Caco-2 (cell line): ENCODE measurements at regions not wholly inside any gene's neighbourhood (a gene's known extent, or its start where the extent isn't known, plus 50 kb on each side); places are given as distances from the start of the nearest gene placed in this dataset.

Experiments used
- BruUV-seq: library from RNA; stranded (reverse); fragments of 400-500 nt; replicated peaks from 2 replicates; lab custom pipeline; 2021; lab: Mats Ljungman, UMichigan
- CTCF ChIA-PET: fragments of 300-600 bp; sonication (Branson Sonifier 250); formaldehyde crosslinking; loops from one replicate; lab custom pipeline; 2022; ENCODE audit warnings: antibody characterized with exemption; lab: Charles Lee
- POLR2A ChIA-PET: fragments of 300-600 bp; sonication (Branson Sonifier 250); formaldehyde crosslinking; loops from one replicate; lab custom pipeline; 2022; ENCODE audit warnings: antibody characterized with exemption; lab: Charles Lee
- DNase-seq, 2 experiments: peaks; one replicate each; pipeline versions ENCODE4 v3.0.0 to v3.0.0-alpha.2; 2020 to 2022
- H3K27me3 ChIP-seq: replicated peaks from 2 replicates; pipeline ENCODE4 v1.6.0; 2011; ENCODE audit warnings: low read length; ENCODE audit not compliant: control insufficient read depth, insufficient read depth
- H3K36me3 ChIP-seq: 2 replicates; pipeline ENCODE4 v1.5.1; 2011; ENCODE audit warnings: low read length; ENCODE audit not compliant: control insufficient read depth, insufficient read depth
- H3K4me1 ChIP-seq: fragments of 250-450 bp; sonication (Bioruptor Pico); 2 replicates; pipeline ENCODE4 v1.5.1; 2020; ENCODE audit warnings: mild to moderate bottlenecking
- H3K4me3 ChIP-seq: 2 replicates; pipeline ENCODE4 v1.5.1; 2011; ENCODE audit warnings: low read depth, mild to moderate bottlenecking, control low read depth, low read length
- H3K9me3 ChIP-seq: fragments of 250-450 bp; sonication (Bioruptor Pico); 2 replicates; pipeline ENCODE4 v1.5.1; 2020; ENCODE audit warnings: mild to moderate bottlenecking, moderate library complexity
- H3K27ac Mint-ChIP-seq: one replicate; pipeline ENCODE4 v1.8.0; 2022; ENCODE audit warnings: mixed read lengths; ENCODE audit not compliant: unreplicated experiment
- H3K27me3 Mint-ChIP-seq: one replicate; pipeline ENCODE4 v1.8.0; 2022; ENCODE audit warnings: mixed read lengths; ENCODE audit not compliant: insufficient read depth, unreplicated experiment
- H3K36me3 Mint-ChIP-seq: one replicate; pipeline ENCODE4 v1.8.0; 2022; ENCODE audit warnings: mild to moderate bottlenecking, mixed read lengths; ENCODE audit not compliant: insufficient read depth, unreplicated experiment
- H3K4me1 Mint-ChIP-seq: one replicate; pipeline ENCODE4 v1.8.0; 2022; ENCODE audit warnings: low read depth, mixed read lengths; ENCODE audit not compliant: unreplicated experiment
- H3K4me3 Mint-ChIP-seq: one replicate; pipeline ENCODE4 v1.8.0; 2022; ENCODE audit warnings: mild to moderate bottlenecking, moderate library complexity, mixed read lengths; ENCODE audit not compliant: unreplicated experiment
- H3K9me3 Mint-ChIP-seq: one replicate; pipeline ENCODE4 v1.8.0; 2022; ENCODE audit warnings: mixed read lengths; ENCODE audit not compliant: unreplicated experiment
- intact Hi-C: fragments of 100-400 bp; cut with micrococcal nuclease; formaldehyde crosslinking; loops from one replicate; pipeline ENCODE4 v1.10.0; 2022; ENCODE audit not compliant: unreplicated experiment
- TF ChIP-seq, protein P1 (sequence below), 2 experiments: fragments of 200-600 bp in 1 of 2; IDR thresholded peaks; 1 replicate in 1 of 2; 2 replicates in 1 of 2; pipeline versions ENCODE4 v1.5.1 to v1.8.0; 2011 to 2022; ENCODE audit warnings: antibody characterized with exemption in 1 of 2, control low read depth in 1 of 2, inconsistent platforms in 1 of 2, low read depth in 1 of 2, low read length in 1 of 2, mild to moderate bottlenecking in 1 of 2, moderate library complexity in 1 of 2; ENCODE audit not compliant: insufficient read depth in 1 of 2, severe bottlenecking in 1 of 2, unreplicated experiment in 1 of 2

DNA sequence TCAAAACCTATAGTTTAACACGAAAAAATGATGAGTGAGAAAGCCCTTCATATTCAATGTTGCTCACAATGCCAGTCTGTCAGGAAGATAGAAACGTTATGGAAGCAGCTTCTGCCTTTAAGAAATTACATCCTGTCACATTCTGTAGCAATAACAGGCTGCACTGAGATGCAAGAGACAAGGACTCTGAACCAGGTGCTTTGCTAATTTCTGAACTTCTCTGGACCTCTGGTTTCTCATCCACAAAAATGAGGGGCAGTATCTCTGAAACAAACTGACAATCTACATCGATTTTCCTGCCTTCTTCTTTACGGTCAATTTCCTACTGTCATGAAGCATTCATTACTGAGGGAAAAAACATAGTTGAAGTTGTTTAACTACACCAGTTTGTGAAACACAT, 234.0 kb downstream of the SNX13 start:
- Mint-ChIP-seq H3K4me1 (no peaks in the 10 kb centered on the region), H3K27me3 (peaks cover 7% of the 10 kb centered on the region), H3K27ac (no peak overlapping the region), H3K36me3 (no peaks in the 10 kb centered on the region), H3K4me3 (no peak overlapping the region), H3K9me3 (peaks cover 8% of the 10 kb centered on the region)
- BruUV-seq: no TSS peak
- Histone ChIP-seq H3K9me3 (no peaks in the 10 kb centered on the region), H3K4me3 (no peak overlapping the region), H3K36me3 (no peaks in the 10 kb centered on the region), H3K27me3 (peaks cover 1% of the 10 kb centered on the region; the same call in 1 of the 2 replicates), H3K4me1 (no peaks in the 10 kb centered on the region)
- ChIA-PET POLR2A (no interaction called here), CTCF (interaction anchor here (1.0 to 1.6 kb wide), 7 partner anchors 8 to 615 kb away, joined by 3 to 14 read pairs (median 4); no protein-coding TSS in a partner anchor)
- TF ChIP-seq, protein P1, sequence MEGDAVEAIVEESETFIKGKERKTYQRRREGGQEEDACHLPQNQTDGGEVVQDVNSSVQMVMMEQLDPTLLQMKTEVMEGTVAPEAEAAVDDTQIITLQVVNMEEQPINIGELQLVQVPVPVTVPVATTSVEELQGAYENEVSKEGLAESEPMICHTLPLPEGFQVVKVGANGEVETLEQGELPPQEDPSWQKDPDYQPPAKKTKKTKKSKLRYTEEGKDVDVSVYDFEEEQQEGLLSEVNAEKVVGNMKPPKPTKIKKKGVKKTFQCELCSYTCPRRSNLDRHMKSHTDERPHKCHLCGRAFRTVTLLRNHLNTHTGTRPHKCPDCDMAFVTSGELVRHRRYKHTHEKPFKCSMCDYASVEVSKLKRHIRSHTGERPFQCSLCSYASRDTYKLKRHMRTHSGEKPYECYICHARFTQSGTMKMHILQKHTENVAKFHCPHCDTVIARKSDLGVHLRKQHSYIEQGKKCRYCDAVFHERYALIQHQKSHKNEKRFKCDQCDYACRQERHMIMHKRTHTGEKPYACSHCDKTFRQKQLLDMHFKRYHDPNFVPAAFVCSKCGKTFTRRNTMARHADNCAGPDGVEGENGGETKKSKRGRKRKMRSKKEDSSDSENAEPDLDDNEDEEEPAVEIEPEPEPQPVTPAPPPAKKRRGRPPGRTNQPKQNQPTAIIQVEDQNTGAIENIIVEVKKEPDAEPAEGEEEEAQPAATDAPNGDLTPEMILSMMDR (IDR thresholded peaks at IDR 0.05; ENCODE audit: insufficient read depth in 1 of 2, low read depth in 1 of 2, low read length in 1 of 2, severe bottlenecking in 1 of 2, unreplicated experiment in 1 of 2): no peak
- no peak for DNase-seq
- intact Hi-C loops: loop anchor here (1.0 to 10.0 kb wide), 7 partner anchors 25 to 639 kb away; partner anchors contain the start of gene SNX13

DNA sequence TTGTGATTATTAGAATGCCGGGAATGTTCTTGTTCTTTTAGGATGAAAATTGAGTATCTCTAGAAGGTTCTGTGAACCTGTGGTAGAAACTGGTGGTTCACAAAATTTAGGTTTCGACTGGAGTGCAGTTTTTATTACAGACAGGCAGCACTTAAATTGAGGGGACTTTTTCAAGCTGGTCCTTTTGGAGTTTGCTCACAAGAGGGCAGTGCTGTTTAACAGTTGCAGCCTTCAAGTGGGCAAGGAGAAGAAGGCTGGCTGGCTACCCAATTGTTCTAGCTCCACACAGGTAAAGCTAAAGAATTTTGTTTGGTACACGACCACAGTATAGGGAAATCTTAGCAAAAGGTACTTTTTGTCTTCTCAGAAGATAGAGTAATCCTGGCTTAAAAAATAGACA, 233.6 kb downstream of the SNX13 start:
- Histone ChIP-seq H3K27me3 (peaks cover 1% of the 10 kb centered on the region; the same call in 1 of the 2 replicates), H3K4me1 (no peaks in the 10 kb centered on the region), H3K9me3 (no peaks in the 10 kb centered on the region), H3K36me3 (no peaks in the 10 kb centered on the region), H3K4me3 (no peak overlapping the region)
- no peaks in the 10 kb centered on the region for H3K4me1 Mint-ChIP-seq
- H3K4me3 Mint-ChIP-seq: no peak overlapping the region
- DNase-seq: peak; percentile 63 to 68
- H3K27me3 Mint-ChIP-seq: peaks cover 5% of the 10 kb centered on the region
- ChIA-PET POLR2A (interaction anchor here (0.7 kb wide), 1 partner anchor 937 kb away, joined by 4 read pairs; no protein-coding TSS in a partner anchor), CTCF (interaction anchor here (0.6 to 1.6 kb wide), 8 partner anchors 8 to 615 kb away, joined by 3 to 14 read pairs (median 4); no protein-coding TSS in a partner anchor)
- no peaks in the 10 kb centered on the region for H3K36me3 Mint-ChIP-seq
- no peak overlapping the region for H3K27ac Mint-ChIP-seq
- TF ChIP-seq, protein P1 (IDR thresholded peaks at IDR 0.05; ENCODE audit: insufficient read depth in 1 of 2, low read depth in 1 of 2, low read length in 1 of 2, severe bottlenecking in 1 of 2, unreplicated experiment in 1 of 2): peak; percentile 78 to 80
- BruUV-seq: no TSS peak
- intact Hi-C loops: loop anchor here (1.0 to 10.0 kb wide), 8 partner anchors 25 to 639 kb away; partner anchors contain the start of gene SNX13
- peaks cover 3% of the 10 kb centered on the region for H3K9me3 Mint-ChIP-seq

DNA sequence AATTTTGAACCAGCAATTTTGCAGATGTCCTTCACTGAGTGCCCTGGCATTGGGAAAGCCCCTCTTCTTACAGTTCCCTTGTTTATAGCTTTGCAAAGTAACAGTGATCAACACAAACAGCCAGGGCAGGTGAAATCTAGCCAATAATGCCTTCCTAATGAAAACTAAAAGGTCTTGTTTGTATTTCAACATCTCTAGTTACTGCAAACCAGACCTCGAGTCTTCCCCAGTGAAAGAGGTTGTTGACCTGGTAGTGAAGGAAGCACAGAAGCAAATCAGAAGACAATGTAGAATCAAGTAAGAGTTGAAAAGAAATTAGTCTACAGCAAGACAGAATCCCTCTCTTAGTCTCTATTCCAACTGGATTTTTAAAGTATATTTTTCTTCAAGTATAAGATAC, 231.2 kb downstream of the SNX13 start:
- H3K4me1 Mint-ChIP-seq: no peaks in the 10 kb centered on the region
- Histone ChIP-seq H3K27me3 (peaks cover 1% of the 10 kb centered on the region; the same call in 1 of the 2 replicates), H3K9me3 (no peaks in the 10 kb centered on the region), H3K36me3 (no peaks in the 10 kb centered on the region), H3K4me3 (no peak overlapping the region), H3K4me1 (no peaks in the 10 kb centered on the region)
- ChIA-PET POLR2A (no interaction called here), CTCF (no interaction called here)
- no peak for DNase-seq
- no peaks in the 10 kb centered on the region for H3K9me3 Mint-ChIP-seq
- H3K36me3 Mint-ChIP-seq: no peaks in the 10 kb centered on the region
- TF ChIP-seq, protein P1 (IDR thresholded peaks at IDR 0.05; ENCODE audit: insufficient read depth in 1 of 2, low read depth in 1 of 2, low read length in 1 of 2, severe bottlenecking in 1 of 2, unreplicated experiment in 1 of 2): no peak
- H3K27ac Mint-ChIP-seq: no peak overlapping the region
- intact Hi-C loops: loop anchor here (1.0 to 10.0 kb wide), 3 partner anchors 49 to 283 kb away; partner anchors contain the start of gene SNX13
- no peak overlapping the region for H3K4me3 Mint-ChIP-seq
- no TSS peak for BruUV-seq
- peaks cover 2% of the 10 kb centered on the region for H3K27me3 Mint-ChIP-seq
